GM12878 (cell line): ENCODE measurements at regions not wholly inside any gene's neighbourhood (a gene's known extent, or its start where the extent isn't known, plus 50 kb on each side); places are given as distances from the start of the nearest gene placed in this dataset.

Experiments
- ESRRA ChIP-seq: IDR thresholded peaks from 2 replicates; pipeline ENCODE4 v1.6.1; 2012; ENCODE audit warnings: mild to moderate bottlenecking, low read length, improper control_type of control experiment
- FOXM1 ChIP-seq: IDR thresholded peaks from 2 replicates; pipeline ENCODE4 v1.6.1; 2012; ENCODE audit warnings: low read depth, mild to moderate bottlenecking, inconsistent platforms, low read length, moderate library complexity
- POU2F2 ChIP-seq: IDR thresholded peaks from 3 replicates; pipeline ENCODE4 v1.6.1; 2011; ENCODE audit warnings: low read depth, mild to moderate bottlenecking, low read length, borderline replicate concordance
- RB1 ChIP-seq: fragments of 450-650 bp; formaldehyde crosslinking; IDR thresholded peaks from 2 replicates; pipeline ENCODE4 v1.6.1; 2017; ENCODE audit warnings: mild to moderate bottlenecking, borderline replicate concordance
- SP1 ChIP-seq: IDR thresholded peaks from one replicate; pipeline ENCODE4 v1.6.1; 2011; ENCODE audit warnings: low read depth, low read length
- TCF3 ChIP-seq: IDR thresholded peaks from 2 replicates; pipeline ENCODE4 v1.6.1; 2012; ENCODE audit warnings: low read depth, mild to moderate bottlenecking, low read length, borderline replicate concordance; ENCODE audit not compliant: insufficient read depth
- USF1 ChIP-seq: IDR thresholded peaks from 2 replicates; pipeline ENCODE4 v1.6.1; 2011; ENCODE audit warnings: borderline replicate concordance, low read depth, mild to moderate bottlenecking, moderate library complexity, mixed read lengths, low read length; ENCODE audit not compliant: insufficient read depth; ENCODE audit errors: extremely low read length
- ZBTB33 ChIP-seq: fragments of 450-650 bp; IDR thresholded peaks from 2 replicates; pipeline ENCODE4 v1.6.1; 2017; ENCODE audit warnings: mild to moderate bottlenecking

DNA sequence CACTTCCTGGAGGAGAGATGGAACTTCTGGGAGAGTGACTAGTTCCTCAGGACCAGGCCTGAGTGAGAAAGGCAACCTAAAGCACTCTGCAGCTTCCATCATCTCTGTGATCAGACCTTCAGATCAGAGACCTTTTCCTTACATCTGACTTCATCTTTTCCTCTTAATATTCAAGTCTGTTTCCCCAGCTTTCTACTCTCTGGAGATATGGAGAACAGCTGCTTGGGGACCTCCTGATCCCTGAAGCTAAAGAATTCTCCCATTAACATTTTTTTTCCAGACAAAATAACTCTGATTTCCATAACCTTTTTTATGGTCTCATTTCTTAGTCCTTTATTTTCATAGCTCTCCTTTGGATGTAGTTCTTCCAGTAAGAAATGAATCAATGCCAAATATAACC is 133.4 kb upstream of the FNDC3A start:
- TF ChIP-seq POU2F2 (no peak), RB1 (no peak), USF1 (no peak), ZBTB33 (no peak), SP1 (no peak), TCF3 (no peak), ESRRA (no peak), FOXM1 (no peak)
